Prostate gland (tissue), 2 donors: ENCODE measurements at regions not wholly inside any gene's neighbourhood (a gene's known extent, or its start where the extent isn't known, plus 50 kb on each side); places are given as distances from the start of the nearest gene placed in this dataset.

Source experiments
- DNase-seq: peaks from one replicate; pipeline ENCODE4 v3.0.0-alpha.2; 2019; ENCODE audit warnings: low spot score
- H3K27ac ChIP-seq, 2 donors: fragments of 200-600 bp; sonication (generic); 2 replicates each; pipeline ENCODE4 v1.5.1; 2017 to 2019
- H3K27me3 ChIP-seq: fragments of 200-600 bp; sonication (generic); replicated peaks from 2 replicates; pipeline ENCODE4 v1.5.1; 2019; ENCODE audit not compliant: insufficient read depth
- H3K36me3 ChIP-seq, 2 donors: fragments of 200-600 bp; sonication (generic); 1 replicate in 1 of 2; 2 replicates in 1 of 2; pipeline versions ENCODE4 v1.5.1 to v1.8.1; 2017 to 2019
- H3K4me1 ChIP-seq: fragments of 200-600 bp; sonication (generic); replicated peaks from 2 replicates; pipeline ENCODE4 v1.5.1; 2019
- H3K4me3 ChIP-seq, 2 donors: fragments of 200-600 bp; sonication (generic); 2 replicates each; pipeline ENCODE4 v1.5.1; 2017 to 2019
- H3K9me3 ChIP-seq: fragments of 200-600 bp; sonication (generic); 2 replicates; pipeline ENCODE4 v1.5.1; 2017
- CTCF ChIP-seq, 4 experiments: fragments of 200-600 bp in 2 of 4; fragments of 450-650 bp in 2 of 4; sonication (generic) in 2 of 4; IDR thresholded peaks; 1 replicate in 3 of 4; 2 replicates in 1 of 4; pipeline ENCODE4 v1.5.1; 2016 to 2019; ENCODE audit warnings: antibody characterized with exemption in 4 of 4, mild to moderate bottlenecking in 2 of 4, moderate library complexity in 2 of 4
- POLR2A ChIP-seq: fragments of 450-650 bp; IDR thresholded peaks from one replicate; pipeline ENCODE4 v1.6.1; 2016; ENCODE audit warnings: antibody characterized with exemption, mild to moderate bottlenecking
- POLR2AphosphoS5 ChIP-seq: sonication (generic); formaldehyde crosslinking; IDR thresholded peaks from one replicate; pipeline ENCODE4 v1.6.1; 2017; ENCODE audit warnings: antibody characterized with exemption
- WGBS: methylation state at CpG from one replicate; pipeline ENCODE4 v1.1.5; 2018; 5-methylcytosine and 5-hydroxymethylcytosine counted together
- intact Hi-C: fragments of 100-400 bp; cut with DNase I; formaldehyde crosslinking; loops from one replicate; pipeline ENCODE4 v1.14.2; 2022

- WGBS = 84% methylated on average over 2 of the region's 2 CpGs
- intact Hi-C loops = no loop called here
- Histone ChIP-seq H3K4me1 (no peaks in the 10 kb centered on the region), H3K4me3 (no peak overlapping the region), H3K27ac (no peak overlapping the region), H3K9me3 (no peaks in the 10 kb centered on the region), H3K27me3 (no peaks in the 10 kb centered on the region), H3K36me3 (no peaks in the 10 kb centered on the region)
- DNase-seq = no peak
- TF ChIP-seq CTCF (IDR thresholded peaks at IDR 0.05) (no peak), POLR2A (no peak), POLR2AphosphoS5 (no peak)
Measured at GRCh38 chr11:80457823-80458222, 1017.0 kb upstream of the TENM4 start.

DNA sequence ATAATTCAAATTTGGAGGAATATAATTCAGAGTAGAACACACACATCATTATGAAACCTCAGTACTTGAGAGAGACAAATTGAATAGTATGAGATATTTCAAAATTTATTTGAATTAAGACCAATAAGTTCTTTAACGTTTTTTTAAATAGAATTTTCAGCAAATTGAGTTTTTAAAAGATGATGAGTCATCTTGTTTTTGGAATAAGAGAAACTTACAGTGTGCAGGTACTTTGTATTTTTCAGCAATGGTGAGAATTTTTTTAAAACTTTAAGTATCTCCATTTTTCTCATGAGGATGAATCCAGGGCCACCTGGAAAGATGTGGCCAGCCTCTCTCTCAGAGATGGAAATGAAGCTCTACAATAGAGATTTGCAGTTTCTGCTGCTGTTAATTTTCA is 1015.0 kb upstream of the TENM4 start:
- H3K27me3 ChIP-seq = no peaks in the 10 kb centered on the region
- no peaks in the 10 kb centered on the region for H3K9me3 ChIP-seq
- 49% methylated on average over 1 of the region's 1 CpG for WGBS
- no peak for DNase-seq
- intact Hi-C loops = no loop called here
- TF ChIP-seq POLR2A (no peak), POLR2AphosphoS5 (no peak), CTCF (IDR thresholded peaks at IDR 0.05) (no peak)
- no peaks in the 10 kb centered on the region for H3K4me1 ChIP-seq
- H3K27ac ChIP-seq = no peak overlapping the region
- H3K36me3 ChIP-seq = no peaks in the 10 kb centered on the region
- no peak overlapping the region for H3K4me3 ChIP-seq

DNA sequence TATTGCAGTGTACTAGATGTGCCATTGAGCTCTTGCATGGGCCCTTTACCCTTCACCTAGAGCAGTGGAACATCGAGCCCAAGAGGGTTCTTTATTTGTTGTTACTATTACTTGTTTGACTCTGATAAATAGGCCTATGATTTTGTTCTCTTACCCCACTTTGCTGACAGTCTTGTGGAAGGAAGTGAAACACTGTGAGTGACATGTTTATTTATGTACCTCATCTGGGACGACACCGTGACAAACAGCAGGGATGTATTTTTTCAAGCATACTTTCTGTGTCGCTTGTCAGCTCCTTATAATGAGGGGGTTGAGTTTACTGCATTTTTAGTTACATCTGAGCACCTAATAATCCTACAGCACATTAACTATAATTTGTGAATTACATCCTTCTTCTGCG is 1010.3 kb upstream of the TENM4 start:
- H3K4me3 ChIP-seq = no peak overlapping the region
- no peaks in the 10 kb centered on the region for H3K4me1 ChIP-seq
- DNase-seq = no peak
- no peaks in the 10 kb centered on the region for H3K36me3 ChIP-seq
- WGBS = 67% methylated on average over 5 of the region's 5 CpGs
- H3K9me3 ChIP-seq = no peaks in the 10 kb centered on the region
- H3K27ac ChIP-seq = no peak overlapping the region
- TF ChIP-seq POLR2AphosphoS5 (no peak), CTCF (IDR thresholded peaks at IDR 0.05) (no peak), POLR2A (no peak)
- no peaks in the 10 kb centered on the region for H3K27me3 ChIP-seq
- intact Hi-C loops = no loop called here

- Histone ChIP-seq H3K36me3 (no peaks in the 10 kb centered on the region), H3K9me3 (no peaks in the 10 kb centered on the region), H3K4me1 (no peaks in the 10 kb centered on the region), H3K27ac (no peak overlapping the region), H3K27me3 (no peaks in the 10 kb centered on the region), H3K4me3 (no peak overlapping the region)
- DNase-seq = no peak
- 62% methylated on average over 2 of the region's 2 CpGs for WGBS
- TF ChIP-seq CTCF (IDR thresholded peaks at IDR 0.05) (no peak), POLR2A (no peak), POLR2AphosphoS5 (no peak)
- intact Hi-C loops = no loop called here
Measured at GRCh38 chr11:80448709-80449108, 1007.9 kb upstream of the TENM4 start.

- Histone ChIP-seq H3K27me3 (no peaks in the 10 kb centered on the region), H3K36me3 (no peaks in the 10 kb centered on the region), H3K4me3 (no peak overlapping the region), H3K9me3 (no peaks in the 10 kb centered on the region), H3K4me1 (no peaks in the 10 kb centered on the region), H3K27ac (no peak overlapping the region)
- TF ChIP-seq CTCF (IDR thresholded peaks at IDR 0.05) (no peak), POLR2A (no peak), POLR2AphosphoS5 (no peak)
- intact Hi-C loops = no loop called here
- DNase-seq = no peak
- 68% methylated on average over 2 of the region's 2 CpGs for WGBS
Measured at GRCh38 chr11:80443177-80443576, 1002.3 kb upstream of the TENM4 start.
